H1 (cell line): ENCODE measurements at regions not wholly inside any gene's neighbourhood (a gene's known extent, or its start where the extent isn't known, plus 50 kb on each side); places are given as distances from the start of the nearest gene placed in this dataset.

Experiments
- BACH1 ChIP-seq: IDR thresholded peaks from 2 replicates; pipeline ENCODE4 v1.6.1; 2012; ENCODE audit warnings: low read length, improper control_type of control experiment
- EGR1 ChIP-seq: IDR thresholded peaks from 2 replicates; pipeline ENCODE4 v1.6.1; 2011; ENCODE audit warnings: low read depth, low read length, borderline replicate concordance
- EP300 ChIP-seq, 2 experiments: IDR thresholded peaks; 1 replicate in 1 of 2; 2 replicates in 1 of 2; pipeline ENCODE4 v1.6.1; 2011 to 2012; ENCODE audit warnings: low read depth in 2 of 2, low read length in 2 of 2, mild to moderate bottlenecking in 2 of 2, borderline replicate concordance in 1 of 2, inconsistent platforms in 1 of 2, moderate library complexity in 1 of 2
- PHF8 ChIP-seq: fragments of 200-600 bp; sonication (generic); conservative IDR thresholded peaks from 2 replicates; pipeline ENCODE4 v1.7.1; 2012; ENCODE audit warnings: low read depth, mild to moderate bottlenecking, inconsistent platforms, low read length, moderate library complexity
- POLR2A ChIP-seq, 2 experiments: IDR thresholded peaks; 1 replicate in 1 of 2; 2 replicates in 1 of 2; pipeline ENCODE4 v1.6.1; 2011; ENCODE audit warnings: low read depth in 2 of 2, low read length in 2 of 2, mild to moderate bottlenecking in 2 of 2; ENCODE audit errors: control extremely low read depth in 1 of 2
- RBBP5 ChIP-seq: IDR thresholded peaks from 2 replicates; pipeline ENCODE4 v1.7.1; 2012; ENCODE audit warnings: low read depth, mild to moderate bottlenecking, inconsistent platforms, low read length, moderate library complexity, borderline replicate concordance
- RFX5 ChIP-seq: IDR thresholded peaks from 2 replicates; pipeline ENCODE4 v1.6.1; 2011; ENCODE audit warnings: low read depth, low read length, improper control_type of control experiment, borderline replicate concordance
- RXRA ChIP-seq: IDR thresholded peaks from 2 replicates; pipeline ENCODE4 v1.6.1; 2011; ENCODE audit warnings: low read depth, mild to moderate bottlenecking, low read length, moderate library complexity; ENCODE audit not compliant: insufficient read depth
- SP1 ChIP-seq: IDR thresholded peaks from 2 replicates; pipeline ENCODE4 v1.6.1; 2011; ENCODE audit warnings: low read depth, low read length
- SP4 ChIP-seq: IDR thresholded peaks from 2 replicates; pipeline ENCODE4 v1.6.1; 2012; ENCODE audit warnings: low read length, inconsistent platforms
- TAF1 ChIP-seq: IDR thresholded peaks from 2 replicates; pipeline ENCODE4 v1.6.1; 2011; ENCODE audit warnings: mild to moderate bottlenecking, low read depth, low read length
- YY1 ChIP-seq: IDR thresholded peaks from 2 replicates; pipeline ENCODE4 v1.6.1; 2011; ENCODE audit warnings: low read depth, mild to moderate bottlenecking, low read length
- TF ChIP-seq, protein P1 (sequence below), 3 experiments: IDR thresholded peaks; 1 replicate in 2 of 3; 2 replicates in 1 of 3; pipeline versions ENCODE4 v1.5.1 to v1.6.1; 2011; ENCODE audit warnings: low read length in 3 of 3, mild to moderate bottlenecking in 3 of 3, inconsistent platforms in 2 of 3, low read depth in 1 of 3, moderate library complexity in 1 of 3; ENCODE audit not compliant: insufficient read depth in 1 of 3; ENCODE audit errors: control extremely low read depth in 1 of 3

DNA sequence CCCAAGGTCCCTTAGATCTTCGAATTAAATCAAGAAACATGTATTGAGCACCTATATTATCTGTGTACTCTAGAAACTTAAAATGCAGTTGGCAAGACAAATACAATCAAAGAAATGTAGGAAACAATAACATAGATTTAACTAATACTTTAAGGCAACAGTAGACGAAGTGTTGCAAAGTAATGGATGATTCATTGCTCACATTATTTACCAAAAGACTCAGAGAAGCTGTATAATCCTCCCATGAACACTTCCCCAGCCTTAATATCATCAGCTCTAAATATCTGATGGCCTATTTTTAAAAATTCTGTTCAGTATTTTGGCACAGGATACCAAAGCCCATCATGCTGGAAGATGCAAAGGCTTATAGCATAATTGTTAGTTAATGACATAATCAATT is 272.1 kb upstream of the TTC14 start:
- TF ChIP-seq POLR2A (IDR thresholded peaks at IDR 0.05; ENCODE audit: control extremely low read depth in 1 of 2, low read depth in 2 of 2, low read length in 2 of 2) (no peak), EP300 (IDR thresholded peaks at IDR 0.05; ENCODE audit: borderline replicate concordance in 1 of 2, low read depth in 2 of 2, low read length in 2 of 2) (no peak), EGR1 (no peak), RBBP5 (no peak), RFX5 (no peak), SP1 (no peak), PHF8 (no peak), TAF1 (no peak), SP4 (no peak), YY1 (no peak), BACH1 (no peak), RXRA (no peak)
- TF ChIP-seq, protein P1, sequence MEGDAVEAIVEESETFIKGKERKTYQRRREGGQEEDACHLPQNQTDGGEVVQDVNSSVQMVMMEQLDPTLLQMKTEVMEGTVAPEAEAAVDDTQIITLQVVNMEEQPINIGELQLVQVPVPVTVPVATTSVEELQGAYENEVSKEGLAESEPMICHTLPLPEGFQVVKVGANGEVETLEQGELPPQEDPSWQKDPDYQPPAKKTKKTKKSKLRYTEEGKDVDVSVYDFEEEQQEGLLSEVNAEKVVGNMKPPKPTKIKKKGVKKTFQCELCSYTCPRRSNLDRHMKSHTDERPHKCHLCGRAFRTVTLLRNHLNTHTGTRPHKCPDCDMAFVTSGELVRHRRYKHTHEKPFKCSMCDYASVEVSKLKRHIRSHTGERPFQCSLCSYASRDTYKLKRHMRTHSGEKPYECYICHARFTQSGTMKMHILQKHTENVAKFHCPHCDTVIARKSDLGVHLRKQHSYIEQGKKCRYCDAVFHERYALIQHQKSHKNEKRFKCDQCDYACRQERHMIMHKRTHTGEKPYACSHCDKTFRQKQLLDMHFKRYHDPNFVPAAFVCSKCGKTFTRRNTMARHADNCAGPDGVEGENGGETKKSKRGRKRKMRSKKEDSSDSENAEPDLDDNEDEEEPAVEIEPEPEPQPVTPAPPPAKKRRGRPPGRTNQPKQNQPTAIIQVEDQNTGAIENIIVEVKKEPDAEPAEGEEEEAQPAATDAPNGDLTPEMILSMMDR (IDR thresholded peaks at IDR 0.05; ENCODE audit: control extremely low read depth in 1 of 3, insufficient read depth in 1 of 3, low read depth in 1 of 3, low read length in 3 of 3), result no peak
